GM23338 (cell line): ENCODE measurements at regions not wholly inside any gene's neighbourhood (a gene's known extent, or its start where the extent isn't known, plus 50 kb on each side); places are given as distances from the start of the nearest gene placed in this dataset.

Source experiments
- ATAC-seq: fragments of 200-7000 bp; cut with Tn5 transposase; 3 replicates; pipeline ENCODE4 v1.9.1; 2020
- DNase-seq: peaks from one replicate; pipeline ENCODE4 v3.0.0-alpha.2; 2015; ENCODE audit warnings: low spot score
- H2AFZ ChIP-seq: fragments of 200-600 bp; sonication (generic); 2 replicates; pipeline ENCODE4 v1.8.0; 2016; ENCODE audit warnings: antibody characterized with exemption, mild to moderate bottlenecking, moderate library complexity
- H3F3A ChIP-seq: fragments of 200-600 bp; sonication (generic); replicated peaks from 2 replicates; pipeline ENCODE4 v1.8.0; 2017; ENCODE audit warnings: antibody characterized with exemption, mixed run types, low read depth
- H3K27ac ChIP-seq: fragments of 200-600 bp; sonication (generic); 2 replicates; pipeline ENCODE4 v1.6.1; 2016; ENCODE audit warnings: low read depth
- H3K27me3 ChIP-seq: fragments of 200-600 bp; sonication (generic); 2 replicates; pipeline ENCODE4 v1.8.0; 2016; ENCODE audit warnings: mild to moderate bottlenecking, mixed run types, moderate library complexity; ENCODE audit not compliant: insufficient read depth
- H3K36me3 ChIP-seq: fragments of 200-600 bp; sonication (generic); 2 replicates; pipeline ENCODE4 v1.8.0; 2016; ENCODE audit warnings: mild to moderate bottlenecking; ENCODE audit not compliant: insufficient read depth
- H3K4me1 ChIP-seq: fragments of 200-600 bp; sonication (generic); 2 replicates; pipeline ENCODE4 v1.8.0; 2016; ENCODE audit warnings: mild to moderate bottlenecking, moderate library complexity; ENCODE audit not compliant: insufficient read depth
- H3K4me2 ChIP-seq: fragments of 200-600 bp; sonication (generic); 2 replicates; pipeline ENCODE4 v1.7.1; 2017; ENCODE audit warnings: mixed run types
- H3K4me3 ChIP-seq: fragments of 200-600 bp; sonication (generic); 2 replicates; pipeline ENCODE4 v1.6.1; 2016; ENCODE audit warnings: mixed run types
- H3K79me2 ChIP-seq: fragments of 200-600 bp; sonication (generic); replicated peaks from 2 replicates; pipeline ENCODE4 v1.8.0; 2017; ENCODE audit warnings: mild to moderate bottlenecking; ENCODE audit not compliant: insufficient read depth
- H3K9me2 ChIP-seq: fragments of 200-600 bp; sonication (generic); 2 replicates; pipeline ENCODE4 v1.8.0; 2017; ENCODE audit not compliant: insufficient read depth
- H4K20me1 ChIP-seq: fragments of 200-600 bp; sonication (generic); replicated peaks from 2 replicates; pipeline ENCODE4 v1.8.0; 2017; ENCODE audit warnings: mild to moderate bottlenecking; ENCODE audit not compliant: insufficient read depth
- H3K27ac Mint-ChIP-seq: 2 replicates; pipeline ENCODE4 v1.8.0; 2020; ENCODE audit warnings: inconsistent platforms, mild to moderate bottlenecking, moderate library complexity, mixed read lengths
- H3K27me3 Mint-ChIP-seq: 3 replicates; pipeline ENCODE4 v1.8.0; 2022; ENCODE audit warnings: low read depth, mild to moderate bottlenecking, moderate library complexity, mixed read lengths, inconsistent platforms; ENCODE audit not compliant: insufficient read depth, poor library complexity
- H3K36me3 Mint-ChIP-seq: 3 replicates; pipeline ENCODE4 v1.8.0; 2021; ENCODE audit warnings: low read depth, mild to moderate bottlenecking, inconsistent platforms, moderate library complexity, mixed read lengths
- H3K4me1 Mint-ChIP-seq: 3 replicates; pipeline ENCODE4 v1.8.0; 2020; ENCODE audit warnings: mild to moderate bottlenecking, inconsistent platforms, mixed read lengths
- H3K4me3 Mint-ChIP-seq: 3 replicates; pipeline ENCODE4 v1.8.0; 2021; ENCODE audit warnings: moderate library complexity, mild to moderate bottlenecking, inconsistent platforms, mixed read lengths
- H3K9me3 Mint-ChIP-seq: 3 replicates; pipeline ENCODE4 v1.8.0; 2020; ENCODE audit warnings: moderate library complexity, mild to moderate bottlenecking, inconsistent platforms, mixed read lengths
- CREB1 ChIP-seq: fragments of 250-450 bp; sonication (Bioruptor Pico); IDR thresholded peaks from 2 replicates; pipeline ENCODE4 v1.5.0; 2020; ENCODE audit warnings: low read depth, mild to moderate bottlenecking, moderate library complexity
- CTCF ChIP-seq, 2 experiments: fragments of 200-600 bp in 1 of 2; sonication (generic) in 1 of 2; conservative IDR thresholded peaks; 2 replicates each; pipeline versions ENCODE4 v1.5.1 to v1.6.1; 2016 to 2017; ENCODE audit warnings: antibody characterized with exemption in 2 of 2, low read depth in 2 of 2, mild to moderate bottlenecking in 2 of 2, moderate library complexity in 1 of 2
- ETS1 ChIP-seq: IDR thresholded peaks from 2 replicates; pipeline ENCODE4 v1.6.1; 2016; ENCODE audit warnings: antibody characterized with exemption
- EZH2 ChIP-seq: fragments of 200-600 bp; sonication (generic); IDR thresholded peaks from one replicate; pipeline ENCODE4 v1.8.0; 2017; ENCODE audit warnings: antibody characterized with exemption, mild to moderate bottlenecking, low read depth; ENCODE audit not compliant: unreplicated experiment
- EZH2phosphoT487 ChIP-seq: fragments of 200-600 bp; sonication (generic); IDR thresholded peaks from one replicate; pipeline ENCODE4 v1.8.1; 2018; ENCODE audit warnings: antibody characterized with exemption; ENCODE audit not compliant: unreplicated experiment
- JUNB ChIP-seq: IDR thresholded peaks from one replicate; pipeline ENCODE4 v1.6.1; 2016; ENCODE audit warnings: antibody characterized with exemption; ENCODE audit not compliant: unreplicated experiment
- POLR2AphosphoS5 ChIP-seq: IDR thresholded peaks from 2 replicates; pipeline ENCODE4 v1.6.1; 2016; ENCODE audit warnings: antibody characterized with exemption, low read depth
- REST ChIP-seq: IDR thresholded peaks from one replicate; pipeline ENCODE4 v1.6.1; 2018; ENCODE audit warnings: antibody characterized with exemption; ENCODE audit not compliant: unreplicated experiment
- STAT1 ChIP-seq: IDR thresholded peaks from one replicate; pipeline ENCODE4 v1.6.1; 2016; ENCODE audit warnings: antibody characterized with exemption; ENCODE audit not compliant: unreplicated experiment
- ZNF462 ChIP-seq: fragments of 250-450 bp; sonication (Bioruptor Pico); IDR thresholded peaks from 2 replicates; pipeline ENCODE4 v1.5.0; 2020; ENCODE audit warnings: mild to moderate bottlenecking, moderate library complexity

GRCh38 chr20:4344670-4345069, 95.6 kb upstream of the ADRA1D start:
- no peak overlapping the region for H3K4me3 Mint-ChIP-seq
- no peaks in the 10 kb centered on the region for H4K20me1 ChIP-seq
- H3K4me1 ChIP-seq = peaks cover 14% of the 10 kb centered on the region
- ATAC-seq (no peak), DNase-seq (no peak)
- H3K36me3 ChIP-seq = no peaks in the 10 kb centered on the region
- no peak overlapping the region for H3K27ac Mint-ChIP-seq
- no peak overlapping the region for H3K4me2 ChIP-seq
- no peak overlapping the region for H3K27ac ChIP-seq
- no peaks in the 10 kb centered on the region for H3K79me2 ChIP-seq
- H3K27me3 Mint-ChIP-seq = no peaks in the 10 kb centered on the region
- no peak for TF ChIP-seq JUNB
- TF ChIP-seq ETS1 = no peak
- no peak for TF ChIP-seq EZH2
- no peak for TF ChIP-seq STAT1
- TF ChIP-seq POLR2AphosphoS5 = no peak
- no peak for TF ChIP-seq CREB1 (CRISPR knock-in tag)
- no peak for TF ChIP-seq EZH2phosphoT487
- TF ChIP-seq CTCF (conservative IDR thresholded peaks at IDR 0.05; ENCODE audit: low read depth in 2 of 2) = no peak
- TF ChIP-seq ZNF462 (CRISPR knock-in tag) = no peak
- TF ChIP-seq REST = no peak
- H3F3A ChIP-seq = no peaks in the 10 kb centered on the region
- no peaks in the 10 kb centered on the region for H3K9me2 ChIP-seq
- H2AFZ ChIP-seq = no peak overlapping the region
- H3K9me3 Mint-ChIP-seq = no peaks in the 10 kb centered on the region
- H3K4me3 ChIP-seq = no peak overlapping the region
- H3K36me3 Mint-ChIP-seq = no peaks in the 10 kb centered on the region
- no peaks in the 10 kb centered on the region for H3K27me3 ChIP-seq
- H3K4me1 Mint-ChIP-seq = peaks cover 10% of the 10 kb centered on the region
